Activated CD8-positive, alpha-beta memory T cell treated with anti-CD3 and anti-CD28 coated beads for 24 hours (primary cell): ENCODE measurements at regions not wholly inside any gene's neighbourhood (a gene's known extent, or its start where the extent isn't known, plus 50 kb on each side); places are given as distances from the start of the nearest gene placed in this dataset.
"Not testable (repeated sequence)": the region's sequence is repeated elsewhere in the genome, so short reads cannot be mapped to it uniquely, and the experiment has no call there.

Experiments used
- DNase-seq: peaks from one replicate; pipeline ENCODE4 v3.0.0-alpha.2; 2020

GRCh38 chr7:121560267-121560990 is 164.3 kb upstream of the FAM3C start:
- no peak for DNase-seq

- DNase-seq = no peak
These were observed 162.2 kb upstream of the FAM3C start for GRCh38 chr7:121558288-121558687.

GRCh38 chr7:121557034-121557892 is 161.2 kb upstream of the FAM3C start:
- no peak for DNase-seq

- DNase-seq = no peak
These were observed 159.4 kb upstream of the FAM3C start for GRCh38 chr7:121555558-121555957.

- DNase-seq = no peak
These were observed 151.5 kb upstream of the FAM3C start for GRCh38 chr7:121547544-121548092.

GRCh38 chr7:121546632-121547543 is 150.8 kb upstream of the FAM3C start:
- no peak for DNase-seq

- no peak for DNase-seq
These were observed 149.3 kb upstream of the FAM3C start for GRCh38 chr7:121545418-121545817.

GRCh38 chr7:121544726-121545125 is 148.6 kb upstream of the FAM3C start:
- no peak for DNase-seq

GRCh38 chr7:121544238-121544637 is 148.1 kb upstream of the FAM3C start:
- no peak for DNase-seq

GRCh38 chr7:121541457-121541856 is 145.3 kb upstream of the FAM3C start:
- no peak for DNase-seq

GRCh38 chr7:121540138-121540537 is 144.0 kb upstream of the FAM3C start:
- no peak for DNase-seq

- no peak for DNase-seq
These were observed 140.9 kb upstream of the FAM3C start for GRCh38 chr7:121537031-121537430.

GRCh38 chr7:121531175-121532070 is 135.3 kb upstream of the FAM3C start:
- DNase-seq = no peak

GRCh38 chr7:121530227-121531174 is 134.4 kb upstream of the FAM3C start:
- DNase-seq = peak; percentile 63

GRCh38 chr7:121529003-121529402 is 132.9 kb upstream of the FAM3C start:
- DNase-seq = no peak

- not testable (repeated sequence) for DNase-seq
These were observed 130.1 kb upstream of the FAM3C start for GRCh38 chr7:121526210-121526609.

- no peak for DNase-seq
These were observed 129.2 kb upstream of the FAM3C start for GRCh38 chr7:121525155-121525819.

GRCh38 chr7:121521711-121522400 is 125.7 kb upstream of the FAM3C start:
- DNase-seq = no peak

GRCh38 chr7:121520911-121521310 is 124.8 kb upstream of the FAM3C start:
- DNase-seq = no peak
